ENCODE measurements at regions not wholly inside any gene's neighbourhood (a gene's known extent, or its start where the extent isn't known, plus 50 kb on each side); places are given as distances from the start of the nearest gene placed in this dataset.

DNA sequence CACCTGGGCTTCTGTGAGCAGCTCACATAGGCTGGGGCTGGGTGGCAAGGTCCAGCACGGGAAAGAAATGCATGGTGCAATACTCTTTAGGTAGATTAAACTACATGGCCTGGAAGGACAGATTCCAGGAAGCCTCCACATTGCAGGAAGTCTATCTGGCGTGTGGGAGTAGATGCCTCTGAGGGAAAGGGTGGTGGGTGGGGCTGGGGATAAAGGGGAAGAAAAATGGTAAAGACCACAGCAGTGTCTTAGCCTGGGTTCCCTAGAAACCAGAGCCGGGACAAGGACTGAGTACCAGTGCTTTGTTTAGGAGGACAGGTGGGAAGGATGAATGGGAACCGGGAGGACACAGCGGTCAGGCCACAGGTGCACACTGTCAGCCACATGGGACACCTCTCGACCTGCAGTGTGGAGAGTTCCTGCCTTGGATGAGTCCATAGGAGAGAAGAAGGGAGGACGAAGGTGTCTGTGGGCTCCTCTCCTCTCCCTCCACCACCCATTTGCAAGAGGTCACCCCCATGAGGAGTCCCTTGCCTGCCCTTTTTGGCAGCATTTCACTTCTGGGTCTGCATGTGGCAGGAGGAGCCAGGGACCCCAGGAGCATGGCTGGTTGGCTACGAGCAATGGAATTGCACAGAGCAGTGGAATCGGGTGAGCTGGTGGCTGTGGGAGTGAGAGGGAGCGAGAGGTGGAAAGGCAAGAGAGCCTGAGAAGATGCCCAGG lies 91.5 kb upstream of the HS6ST1 start:
- Histone ChIP-seq H3K27me3 (replicated peaks; ENCODE audit: insufficient read depth) (no peaks in the 10 kb centered on the region), H3K4me1 (replicated peaks) (no peaks in the 10 kb centered on the region), H3K36me3 (no peaks in the 10 kb centered on the region), H3K27ac (no peak overlapping the region), H3K9me3 (no peaks in the 10 kb centered on the region), H3K4me3 (no peak overlapping the region)
- DNase-seq (ENCODE audit: low spot score), result no peak
- TF ChIP-seq POLR2AphosphoS5 (IDR thresholded peaks at IDR 0.05), result no peak
- TF ChIP-seq, protein P1, sequence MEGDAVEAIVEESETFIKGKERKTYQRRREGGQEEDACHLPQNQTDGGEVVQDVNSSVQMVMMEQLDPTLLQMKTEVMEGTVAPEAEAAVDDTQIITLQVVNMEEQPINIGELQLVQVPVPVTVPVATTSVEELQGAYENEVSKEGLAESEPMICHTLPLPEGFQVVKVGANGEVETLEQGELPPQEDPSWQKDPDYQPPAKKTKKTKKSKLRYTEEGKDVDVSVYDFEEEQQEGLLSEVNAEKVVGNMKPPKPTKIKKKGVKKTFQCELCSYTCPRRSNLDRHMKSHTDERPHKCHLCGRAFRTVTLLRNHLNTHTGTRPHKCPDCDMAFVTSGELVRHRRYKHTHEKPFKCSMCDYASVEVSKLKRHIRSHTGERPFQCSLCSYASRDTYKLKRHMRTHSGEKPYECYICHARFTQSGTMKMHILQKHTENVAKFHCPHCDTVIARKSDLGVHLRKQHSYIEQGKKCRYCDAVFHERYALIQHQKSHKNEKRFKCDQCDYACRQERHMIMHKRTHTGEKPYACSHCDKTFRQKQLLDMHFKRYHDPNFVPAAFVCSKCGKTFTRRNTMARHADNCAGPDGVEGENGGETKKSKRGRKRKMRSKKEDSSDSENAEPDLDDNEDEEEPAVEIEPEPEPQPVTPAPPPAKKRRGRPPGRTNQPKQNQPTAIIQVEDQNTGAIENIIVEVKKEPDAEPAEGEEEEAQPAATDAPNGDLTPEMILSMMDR (IDR thresholded peaks at IDR 0.05), result no peak
- TF ChIP-seq POLR2A (IDR thresholded peaks at IDR 0.05), result no peak
- 94% methylated on average over 10 of the region's 10 CpGs for WGBS
- intact Hi-C loops (cut with DNase I), result no loop called here

DNA sequence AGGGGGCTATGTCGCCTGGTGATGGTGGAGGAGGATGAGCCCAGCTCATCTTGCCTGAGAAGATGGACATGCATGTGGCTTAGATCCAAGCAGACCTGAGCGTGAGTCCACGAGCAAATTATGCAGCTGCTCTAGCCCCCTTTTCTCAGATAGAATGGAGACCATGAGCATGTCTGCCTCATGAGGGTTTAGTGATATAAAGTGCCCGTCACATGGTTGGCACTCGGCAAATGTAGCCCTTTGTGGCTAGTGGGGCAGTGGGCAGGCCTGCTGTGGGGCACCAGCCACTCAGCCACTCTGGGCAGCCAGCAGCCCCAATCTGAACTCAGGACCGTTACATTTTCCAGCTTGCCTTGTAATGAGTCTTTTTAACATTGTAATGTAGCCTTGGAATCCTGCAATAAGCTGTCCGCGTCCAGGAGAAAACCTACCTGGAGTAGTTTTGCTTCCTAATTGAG lies 92.1 kb upstream of the HS6ST1 start:
- WGBS, result 96% methylated on average over 8 of the region's 8 CpGs
- DNase-seq (ENCODE audit: low spot score), result no peak
- H3K4me1 ChIP-seq (replicated peaks), result no peaks in the 10 kb centered on the region
- no peaks in the 10 kb centered on the region for H3K27me3 ChIP-seq (replicated peaks; ENCODE audit: insufficient read depth)
- intact Hi-C loops (cut with DNase I), result no loop called here
- no peaks in the 10 kb centered on the region for H3K36me3 ChIP-seq
- H3K4me3 ChIP-seq, result no peak overlapping the region
- TF ChIP-seq POLR2AphosphoS5 (IDR thresholded peaks at IDR 0.05), result no peak
- TF ChIP-seq, protein P1 (IDR thresholded peaks at IDR 0.05), result no peak
- no peak for TF ChIP-seq POLR2A (IDR thresholded peaks at IDR 0.05)
- no peaks in the 10 kb centered on the region for H3K9me3 ChIP-seq
- no peak overlapping the region for H3K27ac ChIP-seq

DNA sequence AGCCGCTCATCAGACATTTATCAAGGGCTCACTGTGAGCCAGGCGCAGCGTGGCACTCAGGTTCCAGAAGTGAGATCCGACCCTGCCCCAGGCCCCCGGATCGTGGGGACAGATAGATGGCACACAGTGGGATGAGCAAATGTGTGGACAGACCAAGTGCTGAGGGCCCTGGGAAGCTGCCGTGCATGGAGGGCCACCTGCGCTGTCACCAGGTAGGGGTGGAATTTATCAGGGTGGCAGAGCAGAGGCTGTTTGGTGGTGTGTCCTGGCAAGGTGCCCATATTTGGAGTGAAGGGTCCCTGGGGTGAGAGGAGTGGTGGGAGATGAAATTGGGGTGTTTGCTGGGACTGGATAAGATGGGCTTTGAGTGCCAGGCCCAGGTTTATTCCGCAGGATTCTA lies 92.8 kb upstream of the HS6ST1 start:
- Histone ChIP-seq H3K4me1 (replicated peaks) (no peaks in the 10 kb centered on the region), H3K4me3 (no peak overlapping the region), H3K36me3 (no peaks in the 10 kb centered on the region), H3K9me3 (no peaks in the 10 kb centered on the region), H3K27me3 (replicated peaks; ENCODE audit: insufficient read depth) (no peaks in the 10 kb centered on the region), H3K27ac (no peak overlapping the region)
- 94% methylated on average over 9 of the region's 9 CpGs for WGBS
- intact Hi-C loops (cut with DNase I), result no loop called here
- TF ChIP-seq POLR2A (IDR thresholded peaks at IDR 0.05) (no peak), POLR2AphosphoS5 (IDR thresholded peaks at IDR 0.05) (no peak)
- TF ChIP-seq, protein P1 (IDR thresholded peaks at IDR 0.05), result no peak
- DNase-seq (ENCODE audit: low spot score), result no peak

GRCh38 chr2:128412181-128412871 lies 93.7 kb upstream of the HS6ST1 start:
- no peak for DNase-seq (ENCODE audit: low spot score)
- Histone ChIP-seq H3K4me3 (no peak overlapping the region), H3K4me1 (replicated peaks) (no peaks in the 10 kb centered on the region), H3K9me3 (no peaks in the 10 kb centered on the region), H3K27me3 (replicated peaks; ENCODE audit: insufficient read depth) (no peaks in the 10 kb centered on the region), H3K27ac (no peak overlapping the region), H3K36me3 (no peaks in the 10 kb centered on the region)
- intact Hi-C loops (cut with DNase I), result no loop called here
- WGBS, result 90% methylated on average over 7 of the region's 7 CpGs
- TF ChIP-seq, protein P1 (IDR thresholded peaks at IDR 0.05), result no peak
- no peak for TF ChIP-seq POLR2AphosphoS5 (IDR thresholded peaks at IDR 0.05)
- no peak for TF ChIP-seq POLR2A (IDR thresholded peaks at IDR 0.05)

Measured in prostate gland (tissue), 2 donors.